Vagina (tissue), 2 donors: ENCODE measurements at regions not wholly inside any gene's neighbourhood (a gene's known extent, or its start where the extent isn't known, plus 50 kb on each side); places are given as distances from the start of the nearest gene placed in this dataset.
"Not testable (repeated sequence)": the region's sequence is repeated elsewhere in the genome, so short reads cannot be mapped to it uniquely, and the experiment has no call there.

Source experiments
- DNase-seq, 2 donors: peaks; one replicate each; pipeline ENCODE4 v3.0.0-alpha.2; 2017; ENCODE audit errors: extremely low spot score in 2 of 2
- H3K27ac ChIP-seq: fragments of 200-600 bp; sonication (generic); one replicate; pipeline ENCODE4 v1.5.1; 2019
- H3K27me3 ChIP-seq: fragments of 200-600 bp; sonication (generic); one replicate; pipeline ENCODE4 v1.5.1; 2019
- H3K36me3 ChIP-seq, 2 donors: fragments of 200-600 bp; sonication (generic); one replicate each; pipeline ENCODE4 v1.5.1; 2017 to 2019
- H3K4me1 ChIP-seq: fragments of 200-600 bp; sonication (generic); one replicate; pipeline ENCODE4 v1.5.1; 2019
- H3K4me3 ChIP-seq, 2 donors: fragments of 200-600 bp; sonication (generic); 1 replicate in 1 of 2; 2 replicates in 1 of 2; pipeline ENCODE4 v1.5.1; 2016 to 2019
- H3K9me3 ChIP-seq: fragments of 200-600 bp; sonication (generic); one replicate; pipeline ENCODE4 v1.5.1; 2019
- POLR2A ChIP-seq, 2 donors: fragments of 450-650 bp; IDR thresholded peaks; one replicate each; pipeline ENCODE4 v1.6.1; 2017; ENCODE audit warnings: antibody characterized with exemption in 2 of 2, mild to moderate bottlenecking in 2 of 2, moderate library complexity in 2 of 2
- POLR2AphosphoS5 ChIP-seq, 2 donors: sonication (generic); formaldehyde crosslinking; IDR thresholded peaks; one replicate each; pipeline ENCODE4 v1.9.0; 2017; ENCODE audit warnings: antibody characterized with exemption in 2 of 2, mild to moderate bottlenecking in 2 of 2, low read depth in 1 of 2; ENCODE audit not compliant: insufficient read depth in 1 of 2
- intact Hi-C: fragments of 100-400 bp; cut with DNase I; formaldehyde crosslinking; loops from one replicate; pipeline ENCODE4 v1.15.1; 2023
- TF ChIP-seq, protein P1 (sequence below), 3 experiments: fragments of 450-650 bp in 2 of 3; fragments of 200-600 bp in 1 of 3; sonication (generic) in 1 of 3; IDR thresholded peaks; one replicate each; pipeline ENCODE4 v1.5.1; 2017 to 2019; ENCODE audit warnings: antibody characterized with exemption in 3 of 3, mild to moderate bottlenecking in 2 of 3, moderate library complexity in 2 of 3

GRCh38 chr13:108069521-108070210 lies 145.7 kb downstream of the LIG4 start:
- Histone ChIP-seq H3K27me3 (no peaks in the 10 kb centered on the region), H3K4me3 (no peak overlapping the region), H3K27ac (no peak overlapping the region), H3K4me1 (no peaks in the 10 kb centered on the region), H3K36me3 (no peaks in the 10 kb centered on the region), H3K9me3 (no peaks in the 10 kb centered on the region)
- no peak for TF ChIP-seq POLR2A (IDR thresholded peaks at IDR 0.05)
- no peak for TF ChIP-seq POLR2AphosphoS5 (IDR thresholded peaks at IDR 0.05; ENCODE audit: insufficient read depth in 1 of 2, low read depth in 1 of 2)
- TF ChIP-seq, protein P1, sequence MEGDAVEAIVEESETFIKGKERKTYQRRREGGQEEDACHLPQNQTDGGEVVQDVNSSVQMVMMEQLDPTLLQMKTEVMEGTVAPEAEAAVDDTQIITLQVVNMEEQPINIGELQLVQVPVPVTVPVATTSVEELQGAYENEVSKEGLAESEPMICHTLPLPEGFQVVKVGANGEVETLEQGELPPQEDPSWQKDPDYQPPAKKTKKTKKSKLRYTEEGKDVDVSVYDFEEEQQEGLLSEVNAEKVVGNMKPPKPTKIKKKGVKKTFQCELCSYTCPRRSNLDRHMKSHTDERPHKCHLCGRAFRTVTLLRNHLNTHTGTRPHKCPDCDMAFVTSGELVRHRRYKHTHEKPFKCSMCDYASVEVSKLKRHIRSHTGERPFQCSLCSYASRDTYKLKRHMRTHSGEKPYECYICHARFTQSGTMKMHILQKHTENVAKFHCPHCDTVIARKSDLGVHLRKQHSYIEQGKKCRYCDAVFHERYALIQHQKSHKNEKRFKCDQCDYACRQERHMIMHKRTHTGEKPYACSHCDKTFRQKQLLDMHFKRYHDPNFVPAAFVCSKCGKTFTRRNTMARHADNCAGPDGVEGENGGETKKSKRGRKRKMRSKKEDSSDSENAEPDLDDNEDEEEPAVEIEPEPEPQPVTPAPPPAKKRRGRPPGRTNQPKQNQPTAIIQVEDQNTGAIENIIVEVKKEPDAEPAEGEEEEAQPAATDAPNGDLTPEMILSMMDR (IDR thresholded peaks at IDR 0.05): no peak
- intact Hi-C loops: no loop called here
- DNase-seq: no peak

GRCh38 chr13:108064372-108064771 lies 151.0 kb downstream of the LIG4 start:
- H3K27ac ChIP-seq, H3K36me3 ChIP-seq, intact Hi-C loops, DNase-seq, H3K4me1 ChIP-seq, H3K27me3 ChIP-seq, H3K9me3 ChIP-seq, H3K4me3 ChIP-seq: not testable (repeated sequence)

GRCh38 chr13:108060111-108060510 lies 155.2 kb downstream of the LIG4 start:
- Histone ChIP-seq H3K27me3 (no peaks in the 10 kb centered on the region), H3K36me3 (no peaks in the 10 kb centered on the region), H3K9me3 (no peaks in the 10 kb centered on the region), H3K27ac (no peak overlapping the region), H3K4me3 (no peak overlapping the region), H3K4me1 (no peaks in the 10 kb centered on the region)
- no peak for DNase-seq
- intact Hi-C loops: no loop called here
- TF ChIP-seq, protein P1 (IDR thresholded peaks at IDR 0.05): no peak
- TF ChIP-seq POLR2AphosphoS5 (IDR thresholded peaks at IDR 0.05; ENCODE audit: insufficient read depth in 1 of 2, low read depth in 1 of 2) (no peak), POLR2A (IDR thresholded peaks at IDR 0.05) (no peak)

- intact Hi-C loops: no loop called here
- Histone ChIP-seq H3K4me1 (no peaks in the 10 kb centered on the region), H3K4me3 (no peak overlapping the region), H3K27ac (no peak overlapping the region), H3K27me3 (no peaks in the 10 kb centered on the region), H3K36me3 (no peaks in the 10 kb centered on the region), H3K9me3 (no peaks in the 10 kb centered on the region)
- TF ChIP-seq POLR2A (IDR thresholded peaks at IDR 0.05): no peak
- TF ChIP-seq, protein P1 (IDR thresholded peaks at IDR 0.05): no peak
- TF ChIP-seq POLR2AphosphoS5 (IDR thresholded peaks at IDR 0.05; ENCODE audit: insufficient read depth in 1 of 2, low read depth in 1 of 2): no peak
- DNase-seq: no peak
Measured at GRCh38 chr13:108056278-108056677, 159.1 kb downstream of the LIG4 start.

DNA sequence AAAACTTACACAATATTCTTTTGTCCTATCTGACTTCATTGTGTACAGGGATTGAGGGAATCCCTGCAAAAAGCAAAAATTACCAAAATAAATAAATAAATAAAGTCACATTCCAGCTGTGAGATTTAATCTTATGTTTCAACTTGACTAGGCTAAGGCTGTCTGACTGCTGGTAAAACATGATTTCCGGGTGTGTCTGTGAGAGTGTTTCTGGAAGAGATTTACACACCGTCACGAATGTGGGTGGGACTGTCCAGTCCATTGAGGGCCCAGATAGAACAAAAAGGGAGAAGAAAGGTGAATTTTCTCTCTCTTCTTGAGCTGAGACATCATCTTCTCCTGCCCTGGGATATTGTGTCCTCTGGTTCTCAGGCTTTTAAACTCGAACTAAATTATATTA lies 166.1 kb downstream of the LIG4 start:
- Histone ChIP-seq H3K27ac (no peak overlapping the region), H3K9me3 (no peaks in the 10 kb centered on the region), H3K4me3 (no peak overlapping the region), H3K4me1 (no peaks in the 10 kb centered on the region), H3K27me3 (no peaks in the 10 kb centered on the region), H3K36me3 (no peaks in the 10 kb centered on the region)
- TF ChIP-seq, protein P1 (IDR thresholded peaks at IDR 0.05): no peak
- TF ChIP-seq POLR2A (IDR thresholded peaks at IDR 0.05): no peak
- TF ChIP-seq POLR2AphosphoS5 (IDR thresholded peaks at IDR 0.05; ENCODE audit: insufficient read depth in 1 of 2, low read depth in 1 of 2): no peak
- no peak for DNase-seq
- intact Hi-C loops: no loop called here
